Ishikawa (cell line): ENCODE measurements at regions not wholly inside any gene's neighbourhood (a gene's known extent, or its start where the extent isn't known, plus 50 kb on each side); places are given as distances from the start of the nearest gene placed in this dataset.

ENCODE experiments used
- CEBPB ChIP-seq: IDR thresholded peaks from 2 replicates; pipeline ENCODE4 v1.6.1; 2012
- CREB1 ChIP-seq: IDR thresholded peaks from 2 replicates; pipeline ENCODE4 v1.6.1; 2012; ENCODE audit warnings: low read depth
- EGR1 ChIP-seq: IDR thresholded peaks from 2 replicates; pipeline ENCODE4 v1.6.1; 2012
- EP300 ChIP-seq: IDR thresholded peaks from 2 replicates; pipeline ENCODE4 v1.6.1; 2012; ENCODE audit warnings: borderline replicate concordance
- FOXM1 ChIP-seq: IDR thresholded peaks from 2 replicates; pipeline ENCODE4 v1.6.1; 2012; ENCODE audit warnings: low read depth, borderline replicate concordance
- NFIC ChIP-seq: IDR thresholded peaks from 2 replicates; pipeline ENCODE4 v1.6.1; 2012
- RAD21 ChIP-seq: IDR thresholded peaks from 2 replicates; pipeline ENCODE4 v1.6.1; 2012; ENCODE audit warnings: low read depth
- TAF1 ChIP-seq: IDR thresholded peaks from 2 replicates; pipeline ENCODE4 v1.6.1; 2012; ENCODE audit warnings: low read depth, mild to moderate bottlenecking
- TCF12 ChIP-seq: IDR thresholded peaks from 2 replicates; pipeline ENCODE4 v1.6.1; 2012; ENCODE audit warnings: low read depth
- TEAD4 ChIP-seq: IDR thresholded peaks from 2 replicates; pipeline ENCODE4 v1.6.1; 2012
- YY1 ChIP-seq: IDR thresholded peaks from 2 replicates; pipeline ENCODE4 v1.6.1; 2012; ENCODE audit warnings: low read depth
- ZBTB7A ChIP-seq: IDR thresholded peaks from 2 replicates; pipeline ENCODE4 v1.6.1; 2012; ENCODE audit warnings: low read depth
- TF ChIP-seq, protein P1 (sequence below): IDR thresholded peaks from 2 replicates; pipeline ENCODE4 v1.6.1; 2012
- TF ChIP-seq, protein P2 (sequence below): IDR thresholded peaks from 2 replicates; pipeline ENCODE4 v1.6.1; 2012
- TF ChIP-seq, protein P3 (sequence below): IDR thresholded peaks from 2 replicates; pipeline ENCODE4 v1.6.1; 2012; ENCODE audit warnings: low read depth, mild to moderate bottlenecking

DNA sequence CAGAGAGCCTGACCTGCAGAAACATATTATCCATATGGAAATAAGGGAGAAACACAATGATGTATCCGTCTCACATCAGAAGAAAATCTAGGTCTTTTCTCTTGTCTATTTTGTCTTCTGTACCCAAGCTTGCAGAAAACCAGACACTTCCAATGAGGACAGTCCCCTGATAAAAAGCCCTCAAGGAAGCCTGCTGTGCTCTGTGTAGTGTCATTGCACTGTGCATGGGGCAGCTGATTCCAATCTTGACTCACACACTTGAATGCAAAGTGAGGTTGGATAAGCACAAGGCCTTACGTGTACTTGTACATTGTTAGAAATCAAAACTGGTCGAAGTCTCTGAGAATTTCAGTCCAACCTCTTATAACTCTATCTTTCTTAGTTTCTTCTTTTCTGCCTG, 256.6 kb upstream of the MYOCD start:
- no peak for TF ChIP-seq CEBPB
- TF ChIP-seq CREB1, result no peak
- TF ChIP-seq, protein P1, sequence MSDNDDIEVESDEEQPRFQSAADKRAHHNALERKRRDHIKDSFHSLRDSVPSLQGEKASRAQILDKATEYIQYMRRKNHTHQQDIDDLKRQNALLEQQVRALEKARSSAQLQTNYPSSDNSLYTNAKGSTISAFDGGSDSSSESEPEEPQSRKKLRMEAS, result no peak
- no peak for TF ChIP-seq TEAD4
- TF ChIP-seq YY1, result no peak
- TF ChIP-seq TCF12, result no peak
- TF ChIP-seq NFIC, result no peak
- TF ChIP-seq EP300, result no peak
- TF ChIP-seq EGR1, result no peak
- no peak for TF ChIP-seq TAF1
- TF ChIP-seq RAD21, result no peak
- TF ChIP-seq, protein P2, sequence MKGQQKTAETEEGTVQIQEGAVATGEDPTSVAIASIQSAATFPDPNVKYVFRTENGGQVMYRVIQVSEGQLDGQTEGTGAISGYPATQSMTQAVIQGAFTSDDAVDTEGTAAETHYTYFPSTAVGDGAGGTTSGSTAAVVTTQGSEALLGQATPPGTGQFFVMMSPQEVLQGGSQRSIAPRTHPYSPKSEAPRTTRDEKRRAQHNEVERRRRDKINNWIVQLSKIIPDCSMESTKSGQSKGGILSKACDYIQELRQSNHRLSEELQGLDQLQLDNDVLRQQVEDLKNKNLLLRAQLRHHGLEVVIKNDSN, result no peak
- TF ChIP-seq, protein P3, sequence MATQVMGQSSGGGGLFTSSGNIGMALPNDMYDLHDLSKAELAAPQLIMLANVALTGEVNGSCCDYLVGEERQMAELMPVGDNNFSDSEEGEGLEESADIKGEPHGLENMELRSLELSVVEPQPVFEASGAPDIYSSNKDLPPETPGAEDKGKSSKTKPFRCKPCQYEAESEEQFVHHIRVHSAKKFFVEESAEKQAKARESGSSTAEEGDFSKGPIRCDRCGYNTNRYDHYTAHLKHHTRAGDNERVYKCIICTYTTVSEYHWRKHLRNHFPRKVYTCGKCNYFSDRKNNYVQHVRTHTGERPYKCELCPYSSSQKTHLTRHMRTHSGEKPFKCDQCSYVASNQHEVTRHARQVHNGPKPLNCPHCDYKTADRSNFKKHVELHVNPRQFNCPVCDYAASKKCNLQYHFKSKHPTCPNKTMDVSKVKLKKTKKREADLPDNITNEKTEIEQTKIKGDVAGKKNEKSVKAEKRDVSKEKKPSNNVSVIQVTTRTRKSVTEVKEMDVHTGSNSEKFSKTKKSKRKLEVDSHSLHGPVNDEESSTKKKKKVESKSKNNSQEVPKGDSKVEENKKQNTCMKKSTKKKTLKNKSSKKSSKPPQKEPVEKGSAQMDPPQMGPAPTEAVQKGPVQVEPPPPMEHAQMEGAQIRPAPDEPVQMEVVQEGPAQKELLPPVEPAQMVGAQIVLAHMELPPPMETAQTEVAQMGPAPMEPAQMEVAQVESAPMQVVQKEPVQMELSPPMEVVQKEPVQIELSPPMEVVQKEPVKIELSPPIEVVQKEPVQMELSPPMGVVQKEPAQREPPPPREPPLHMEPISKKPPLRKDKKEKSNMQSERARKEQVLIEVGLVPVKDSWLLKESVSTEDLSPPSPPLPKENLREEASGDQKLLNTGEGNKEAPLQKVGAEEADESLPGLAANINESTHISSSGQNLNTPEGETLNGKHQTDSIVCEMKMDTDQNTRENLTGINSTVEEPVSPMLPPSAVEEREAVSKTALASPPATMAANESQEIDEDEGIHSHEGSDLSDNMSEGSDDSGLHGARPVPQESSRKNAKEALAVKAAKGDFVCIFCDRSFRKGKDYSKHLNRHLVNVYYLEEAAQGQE, result no peak
- TF ChIP-seq ZBTB7A, result no peak
- TF ChIP-seq FOXM1, result no peak

DNA sequence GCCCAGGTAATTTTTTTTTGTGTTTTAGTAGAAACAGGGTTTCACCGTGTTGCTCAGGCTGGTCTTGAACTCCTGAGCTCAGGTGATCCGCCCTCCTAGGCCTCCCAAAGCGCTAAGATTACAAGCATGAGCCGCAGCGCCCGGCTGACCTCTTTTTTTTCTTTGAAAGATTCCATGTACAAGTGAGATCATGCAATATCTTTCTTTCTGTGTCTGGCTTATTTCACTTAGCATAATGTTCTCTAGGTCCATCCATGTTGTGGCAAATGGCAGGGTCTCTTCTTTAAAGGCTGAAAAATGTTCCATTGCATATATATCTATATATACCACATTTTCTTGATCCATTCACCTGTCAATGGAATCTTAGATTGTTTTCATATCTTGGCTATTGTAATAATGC, 255.0 kb upstream of the MYOCD start:
- TF ChIP-seq TEAD4 (no peak), YY1 (no peak)

DNA sequence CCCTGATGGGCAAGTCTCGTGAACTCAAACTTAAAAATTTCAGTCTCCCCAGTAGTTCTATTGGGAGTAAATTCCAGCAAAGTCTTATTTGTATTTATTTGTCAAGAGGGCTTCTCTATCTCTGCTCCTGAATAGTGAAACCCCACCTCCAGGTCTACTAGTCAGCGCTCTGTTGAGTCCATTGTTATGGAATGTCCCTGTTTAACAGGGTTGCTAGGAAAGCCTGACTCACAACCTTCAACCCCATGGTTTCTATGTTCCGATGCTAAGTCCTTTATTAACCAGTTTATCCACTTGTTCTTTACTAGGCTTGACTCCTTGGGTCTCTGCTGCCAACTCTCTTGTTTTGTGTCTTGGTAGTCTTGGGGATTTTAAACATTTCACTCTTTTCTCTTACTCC, 250.7 kb upstream of the MYOCD start:
- no peak for TF ChIP-seq RAD21
- no peak for TF ChIP-seq ZBTB7A
- TF ChIP-seq TAF1, result no peak
- no peak for TF ChIP-seq EP300
- TF ChIP-seq NFIC, result no peak
- no peak for TF ChIP-seq FOXM1
- TF ChIP-seq, protein P2, result no peak
- TF ChIP-seq CREB1, result no peak
- TF ChIP-seq CEBPB, result no peak

DNA sequence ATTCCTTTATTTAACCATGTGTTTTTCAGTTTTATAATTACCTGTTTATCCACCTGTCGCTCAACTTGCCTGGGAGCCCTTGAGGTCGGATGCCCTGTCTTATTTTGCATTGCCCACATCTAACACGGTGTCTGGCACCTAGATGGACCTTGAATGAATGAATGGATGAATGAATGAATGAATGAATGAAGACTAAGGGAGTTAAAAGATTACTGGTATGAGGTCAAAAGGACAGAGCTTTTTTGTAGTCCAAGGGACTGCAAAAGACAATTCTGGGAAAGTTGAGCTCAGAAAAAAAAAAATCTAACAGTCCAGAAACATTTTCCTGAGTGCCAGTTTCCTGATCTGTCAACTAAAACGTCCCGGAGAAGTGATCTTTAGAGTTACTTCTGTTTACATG, 244.6 kb upstream of the MYOCD start:
- no peak for TF ChIP-seq CREB1
- TF ChIP-seq NFIC, result no peak
- TF ChIP-seq EP300, result no peak

DNA sequence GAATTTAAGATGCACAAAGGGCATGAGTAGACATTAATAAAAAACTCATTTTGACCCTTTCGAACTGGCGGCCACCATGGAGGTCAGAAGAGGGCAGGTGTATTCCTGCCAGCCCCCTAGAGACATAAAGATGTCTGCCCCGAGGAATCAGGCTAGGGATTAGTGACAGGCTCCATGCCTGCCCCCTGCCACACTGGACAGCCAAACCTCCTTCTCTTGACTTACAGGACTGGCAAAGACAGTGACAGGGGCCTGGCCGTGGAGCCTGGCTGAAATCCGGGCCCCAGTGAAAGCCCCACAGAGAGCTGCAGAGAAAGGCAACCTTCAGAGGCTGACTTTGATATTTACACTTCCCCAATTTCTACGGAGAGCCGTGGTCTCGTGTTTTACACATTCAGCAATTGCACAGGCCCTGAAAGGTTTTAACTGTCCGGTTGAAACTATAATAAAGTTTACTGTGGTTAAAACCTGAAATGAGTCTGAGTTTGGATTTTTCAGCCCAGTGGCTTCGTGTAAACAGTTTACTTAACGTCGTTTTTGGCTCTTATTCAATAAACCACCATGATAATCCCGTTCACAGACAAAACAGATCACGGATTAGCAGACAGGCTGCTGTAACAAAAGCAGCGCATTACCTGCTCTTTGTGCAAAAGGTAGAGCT, 243.9 kb upstream of the MYOCD start:
- TF ChIP-seq EGR1 (no peak), RAD21 (no peak), FOXM1 (no peak), TAF1 (no peak), CEBPB (no peak), EP300 (no peak), CREB1 (no peak), NFIC (no peak)
- TF ChIP-seq, protein P1, result no peak

DNA sequence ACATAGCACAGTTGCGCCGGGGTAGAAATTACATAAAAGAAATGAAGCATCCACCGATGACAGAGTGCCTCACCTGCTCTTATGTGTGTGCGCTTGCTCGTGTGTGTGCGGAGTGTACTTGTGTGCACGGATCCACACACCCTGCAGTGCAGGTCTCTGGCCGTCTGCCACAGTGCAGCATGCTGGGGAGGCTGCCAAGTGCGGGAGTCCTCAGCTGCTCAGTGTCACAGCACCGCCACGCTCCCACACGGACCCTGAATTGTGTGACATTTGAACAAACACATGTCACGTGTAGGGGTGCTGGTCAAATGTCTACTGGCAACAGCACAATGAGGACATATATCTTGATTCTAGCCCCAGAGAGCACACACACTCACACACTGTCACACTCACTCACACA, 243.0 kb upstream of the MYOCD start:
- TF ChIP-seq TAF1, result no peak
- no peak for TF ChIP-seq EP300
- no peak for TF ChIP-seq ZBTB7A
- no peak for TF ChIP-seq TCF12
- TF ChIP-seq TEAD4, result no peak
- no peak for TF ChIP-seq EGR1
- TF ChIP-seq FOXM1, result no peak
- no peak for TF ChIP-seq RAD21
- TF ChIP-seq, protein P1, result no peak
- TF ChIP-seq CEBPB, result no peak
- no peak for TF ChIP-seq NFIC
- TF ChIP-seq, protein P3, result no peak
